ENCODE measurements at regions not wholly inside any gene's neighbourhood (a gene's known extent, or its start where the extent isn't known, plus 50 kb on each side); places are given as distances from the start of the nearest gene placed in this dataset.

- no peak for TF ChIP-seq EZH2 (IDR thresholded peaks at IDR 0.05; ENCODE audit: low read length, missing control alignments)
- Histone ChIP-seq H3K4me3 (replicated peaks in 1 of 4; ENCODE audit: control extremely low read depth in 1 of 4, insufficient read depth in 1 of 4, low read depth in 3 of 4, low read length in 4 of 4) (no peak overlapping the region), H3K79me2 (ENCODE audit: control insufficient read depth, insufficient read depth, low read length) (no peaks in the 10 kb centered on the region)
Measured at GRCh38 chr13:104869501-104869900, 1666.0 kb downstream of the EFNB2 start.

GRCh38 chr13:104868806-104869205 lies 1666.7 kb downstream of the EFNB2 start:
- no peaks in the 10 kb centered on the region for H4K20me1 ChIP-seq (ENCODE audit: control insufficient read depth, extremely low read depth, insufficient read depth, low read length)
- H3K4me3 ChIP-seq (replicated peaks in 1 of 4; ENCODE audit: control extremely low read depth in 1 of 4, insufficient read depth in 1 of 4, low read depth in 3 of 4, low read length in 4 of 4) = no peak overlapping the region
- no peak overlapping the region for H2AFZ ChIP-seq (ENCODE audit: low read length)
- H3K27ac ChIP-seq (ENCODE audit: insufficient read depth, low read length) = no peak overlapping the region
- TF ChIP-seq CTCF (conservative IDR thresholded peaks at IDR 0.05 in 1 of 2, IDR thresholded peaks at IDR 0.05 in 1 of 2; ENCODE audit: low read depth in 1 of 2, low read length in 2 of 2) (no peak), EZH2 (IDR thresholded peaks at IDR 0.05; ENCODE audit: low read length, missing control alignments) (no peak)
- H3K27me3 ChIP-seq (ENCODE audit: control insufficient read depth, insufficient read depth, low read length) = no peaks in the 10 kb centered on the region
- DNase-seq (ENCODE audit: low read depth in 2 of 2) = no peak
- no peaks in the 10 kb centered on the region for H3K79me2 ChIP-seq (ENCODE audit: control insufficient read depth, insufficient read depth, low read length)
- no peaks in the 10 kb centered on the region for H3K36me3 ChIP-seq (ENCODE audit: control insufficient read depth, insufficient read depth, low read length)
- H3K4me2 ChIP-seq (ENCODE audit: extremely low read depth, insufficient read depth, low read length) = no peak overlapping the region
- H3K4me1 ChIP-seq (ENCODE audit: control insufficient read depth, extremely low read depth, insufficient read depth, low read length) = no peaks in the 10 kb centered on the region
- H3K9ac ChIP-seq (ENCODE audit: insufficient read depth, low read length) = no peak overlapping the region
- H3K9me3 ChIP-seq (ENCODE audit: control insufficient read depth, insufficient read depth, low read depth, low read length) = no peaks in the 10 kb centered on the region

More at GRCh38 chr13:104869501-104869900, 1666.0 kb downstream of the EFNB2 start:
- no peak overlapping the region for H3K4me2 ChIP-seq (ENCODE audit: extremely low read depth, insufficient read depth, low read length)
- no peak overlapping the region for H3K9ac ChIP-seq (ENCODE audit: insufficient read depth, low read length)
- H3K9me3 ChIP-seq (ENCODE audit: control insufficient read depth, insufficient read depth, low read depth, low read length) = no peaks in the 10 kb centered on the region
- H3K27ac ChIP-seq (ENCODE audit: insufficient read depth, low read length) = no peak overlapping the region
- H4K20me1 ChIP-seq (ENCODE audit: control insufficient read depth, extremely low read depth, insufficient read depth, low read length) = no peaks in the 10 kb centered on the region
- no peaks in the 10 kb centered on the region for H3K4me1 ChIP-seq (ENCODE audit: control insufficient read depth, extremely low read depth, insufficient read depth, low read length)
- no peaks in the 10 kb centered on the region for H3K27me3 ChIP-seq (ENCODE audit: control insufficient read depth, insufficient read depth, low read length)
- H2AFZ ChIP-seq (ENCODE audit: low read length) = no peak overlapping the region
- no peaks in the 10 kb centered on the region for H3K36me3 ChIP-seq (ENCODE audit: control insufficient read depth, insufficient read depth, low read length)
- peak in 1 of 2 donors; percentile 63 for DNase-seq (ENCODE audit: low read depth in 2 of 2)

GRCh38 chr13:104855581-104855980 lies 1679.9 kb downstream of the EFNB2 start:
- Histone ChIP-seq H4K20me1 (ENCODE audit: control insufficient read depth, extremely low read depth, insufficient read depth, low read length) (no peaks in the 10 kb centered on the region), H3K9ac (ENCODE audit: insufficient read depth, low read length) (no peak overlapping the region), H3K4me2 (ENCODE audit: extremely low read depth, insufficient read depth, low read length) (no peak overlapping the region), H3K36me3 (ENCODE audit: control insufficient read depth, insufficient read depth, low read length) (no peaks in the 10 kb centered on the region), H3K79me2 (ENCODE audit: control insufficient read depth, insufficient read depth, low read length) (no peaks in the 10 kb centered on the region), H3K4me3 (replicated peaks in 1 of 4; ENCODE audit: control extremely low read depth in 1 of 4, insufficient read depth in 1 of 4, low read depth in 3 of 4, low read length in 4 of 4) (no peak overlapping the region), H3K27ac (ENCODE audit: insufficient read depth, low read length) (no peak overlapping the region), H3K27me3 (ENCODE audit: control insufficient read depth, insufficient read depth, low read length) (no peaks in the 10 kb centered on the region), H2AFZ (ENCODE audit: low read length) (no peak overlapping the region), H3K9me3 (ENCODE audit: control insufficient read depth, insufficient read depth, low read depth, low read length) (no peaks in the 10 kb centered on the region), H3K4me1 (ENCODE audit: control insufficient read depth, extremely low read depth, insufficient read depth, low read length) (no peaks in the 10 kb centered on the region)
- DNase-seq (ENCODE audit: low read depth in 2 of 2) = no peak
- TF ChIP-seq EZH2 (IDR thresholded peaks at IDR 0.05; ENCODE audit: low read length, missing control alignments) (no peak), CTCF (conservative IDR thresholded peaks at IDR 0.05 in 1 of 2, IDR thresholded peaks at IDR 0.05 in 1 of 2; ENCODE audit: low read depth in 1 of 2, low read length in 2 of 2) (no peak)
